HG03045 (cell line): ENCODE measurements at regions not wholly inside any gene's neighbourhood (a gene's known extent, or its start where the extent isn't known, plus 50 kb on each side); places are given as distances from the start of the nearest gene placed in this dataset.
A peak's percentile ranks its signal among the peaks of the same experiment; 100 is the strongest.
"Not testable (repeated sequence)": the region's sequence is repeated elsewhere in the genome, so short reads cannot be mapped to it uniquely, and the experiment has no call there.

ENCODE experiments used
- ATAC-seq: cut with Tn5 transposase; IDR thresholded peaks from one replicate; pipeline ENCODE4 v1.9.1; 2021; ENCODE audit warnings: mild to moderate bottlenecking, moderate library complexity; ENCODE audit not compliant: unreplicated experiment

DNA sequence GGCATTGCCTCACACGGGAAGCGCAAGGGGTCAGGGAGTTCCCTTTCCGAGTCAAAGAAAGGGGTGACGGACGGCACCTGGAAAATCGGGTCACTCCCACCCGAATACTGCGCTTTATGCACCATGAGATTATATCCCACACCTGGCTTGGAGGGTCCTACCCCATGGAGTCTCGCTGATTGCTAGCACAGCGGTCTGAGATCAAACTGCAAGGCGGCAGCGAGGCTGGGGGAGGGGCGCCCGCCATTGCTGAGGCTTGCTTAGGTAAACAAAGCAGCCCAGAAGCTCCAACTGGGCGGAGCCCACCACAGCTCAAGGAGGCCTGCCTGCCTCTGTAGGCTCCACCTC is 145.1 kb upstream of the BCL6 start:
- ATAC-seq: not testable (repeated sequence)

GRCh38 chr3:187896646-187897045 is 151.4 kb upstream of the BCL6 start:
- ATAC-seq: no peak

DNA sequence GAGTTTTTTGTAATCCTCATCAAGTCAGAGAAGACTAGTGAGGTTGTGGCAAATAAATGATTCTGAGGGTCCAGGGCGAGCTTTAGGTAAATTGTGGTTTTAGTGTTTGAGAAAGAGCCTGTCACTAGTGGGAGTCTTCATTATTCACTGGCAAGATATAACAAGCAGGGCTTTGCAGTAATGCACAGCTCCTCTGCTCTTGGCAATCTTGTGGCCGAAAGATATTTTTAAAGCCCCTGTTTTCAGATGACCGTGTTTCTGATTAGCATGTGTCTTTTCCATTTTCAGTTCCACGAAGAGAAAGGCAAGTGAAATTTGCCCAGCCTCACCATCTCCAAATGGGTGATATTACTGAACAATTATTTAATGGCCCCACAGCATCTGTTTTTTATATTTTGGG is 154.0 kb upstream of the BCL6 start:
- ATAC-seq: no peak

DNA sequence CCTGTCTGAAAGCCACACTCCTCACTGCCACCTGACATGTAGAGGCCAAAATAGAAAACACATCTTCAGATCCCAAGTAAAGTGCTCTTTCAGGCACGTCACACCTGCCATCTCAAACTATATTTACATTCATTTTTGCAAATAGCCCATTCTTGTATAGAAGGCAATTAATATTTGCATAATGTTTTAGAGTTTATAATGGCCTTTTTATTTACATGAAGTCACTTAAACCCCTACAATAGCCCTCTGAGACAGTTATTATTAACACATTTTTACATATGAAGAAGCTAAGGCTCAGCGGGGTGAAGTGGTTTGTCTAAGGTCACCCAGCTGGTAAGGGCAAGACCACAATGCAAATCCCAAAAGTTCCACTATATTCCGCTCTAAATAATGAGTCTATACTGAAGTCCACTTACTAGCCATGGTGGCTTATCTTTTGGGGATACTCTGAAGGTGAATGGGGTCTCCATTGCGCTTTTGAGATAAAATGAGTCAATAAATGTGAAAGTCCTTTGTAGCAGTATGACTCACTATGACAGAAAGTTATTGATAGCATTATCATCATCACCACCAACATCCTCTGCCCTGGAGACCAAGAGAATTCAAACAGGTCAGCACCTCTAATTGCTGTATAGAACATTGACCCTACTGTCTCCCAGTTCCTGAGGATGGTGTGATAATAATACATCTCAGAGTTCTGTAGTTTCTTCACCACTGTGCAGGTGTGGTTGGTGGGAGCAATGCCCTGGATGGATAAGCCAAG is 155.9 kb upstream of the BCL6 start:
- ATAC-seq: no peak

DNA sequence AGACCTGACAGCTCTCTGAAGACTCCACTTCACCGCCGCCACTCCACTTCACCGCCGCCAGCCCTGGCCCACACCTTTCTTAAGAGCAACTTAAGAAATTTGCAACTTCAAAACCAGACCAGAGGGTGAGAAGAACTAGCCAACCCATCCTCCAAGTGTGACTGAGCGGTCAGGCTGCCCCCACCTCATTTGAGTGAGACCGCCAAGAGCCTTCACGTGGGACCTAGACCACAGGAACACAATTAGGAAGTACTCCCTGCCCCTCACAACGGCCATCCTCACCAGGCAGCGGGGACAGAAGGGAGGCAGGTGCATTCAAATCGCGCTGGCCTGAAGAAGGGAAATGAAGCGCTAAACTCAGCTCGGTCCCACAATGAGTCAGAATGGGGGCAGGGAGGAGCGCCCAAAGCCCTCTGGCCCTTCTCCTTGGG is 156.8 kb upstream of the BCL6 start:
- no peak for ATAC-seq

- ATAC-seq: no peak
These were observed 157.7 kb upstream of the BCL6 start for GRCh38 chr3:187902936-187903335.

- ATAC-seq: no peak
These were observed 158.4 kb upstream of the BCL6 start for GRCh38 chr3:187903697-187904096.

DNA sequence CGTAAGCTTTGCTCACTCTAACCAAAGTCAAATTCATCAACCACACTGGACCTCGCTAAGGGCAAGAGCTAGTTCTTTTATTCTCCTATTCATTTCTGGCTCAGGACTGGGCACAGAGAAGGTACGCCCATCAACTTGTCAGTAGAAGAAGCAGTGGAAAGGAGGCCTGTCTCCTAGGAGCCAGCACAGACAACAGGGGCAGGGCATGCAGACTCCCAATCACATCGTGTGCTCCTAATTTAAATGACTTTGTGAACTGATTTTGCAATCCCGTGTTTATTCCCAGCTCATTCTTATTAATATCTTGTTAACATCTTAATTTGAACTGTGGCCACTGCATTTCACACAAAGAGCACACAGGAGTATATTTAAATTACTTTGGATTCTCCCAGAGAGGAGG is 161.1 kb upstream of the BCL6 start:
- no peak for ATAC-seq

DNA sequence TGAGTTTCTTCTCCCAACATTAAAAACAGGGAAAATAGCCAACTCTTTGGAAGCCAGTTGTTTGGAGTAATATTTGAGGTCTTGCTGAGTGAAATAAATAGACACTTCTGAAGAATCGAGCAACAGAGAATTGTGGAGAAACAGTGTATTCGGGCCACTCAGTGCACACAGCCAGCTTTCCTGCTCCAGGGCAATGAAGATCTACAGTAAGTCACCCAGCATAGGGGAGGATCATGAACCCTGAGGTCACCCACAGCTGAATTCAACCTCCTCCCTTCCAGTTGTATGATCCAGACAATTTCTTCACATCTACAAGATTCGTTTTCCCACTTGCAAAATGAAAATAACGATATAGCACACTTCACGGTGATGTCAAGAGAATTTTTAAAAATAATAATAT is 161.7 kb upstream of the BCL6 start:
- ATAC-seq: no peak

- no peak for ATAC-seq
These were observed 164.6 kb upstream of the BCL6 start for GRCh38 chr3:187909866-187910265.

DNA sequence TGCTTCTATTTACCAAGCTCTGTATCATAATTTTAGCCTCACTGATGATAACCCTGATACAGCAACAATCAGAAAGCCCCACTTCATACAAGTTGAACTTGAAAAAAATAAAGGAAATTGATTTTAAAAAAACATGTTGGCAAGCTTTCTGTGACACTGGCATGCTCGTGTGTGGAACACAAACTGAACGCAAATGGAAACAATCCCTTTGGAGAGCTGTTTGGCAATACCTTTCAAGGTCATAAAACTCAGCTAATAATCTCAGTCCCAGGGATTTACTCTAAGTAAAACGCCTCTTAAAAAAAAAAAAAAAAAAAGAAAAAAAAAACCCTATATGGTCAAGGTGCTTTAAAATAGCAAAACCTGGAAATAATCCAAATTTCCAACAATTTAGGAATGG is 166.7 kb upstream of the BCL6 start:
- no peak for ATAC-seq

- no peak for ATAC-seq
These were observed 168.4 kb upstream of the BCL6 start for GRCh38 chr3:187913617-187914033.

DNA sequence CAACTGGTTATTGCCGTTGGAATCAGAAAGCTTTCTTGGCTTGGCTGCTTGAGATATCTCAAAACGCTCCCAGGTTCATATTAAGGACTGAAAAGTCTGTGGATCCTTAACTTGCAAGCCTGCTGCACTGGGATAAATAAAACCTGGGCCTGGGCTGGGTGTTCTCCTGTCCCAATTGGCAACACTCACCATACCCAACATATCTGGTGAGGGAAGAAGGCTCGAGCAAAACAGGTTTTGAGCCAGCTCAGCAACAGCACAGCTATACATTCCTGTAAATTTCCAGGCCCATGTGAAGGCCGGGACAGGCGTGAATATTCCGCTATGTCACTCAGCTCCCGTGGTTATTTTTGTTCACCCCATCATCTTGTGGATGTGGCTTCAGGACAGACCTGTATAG is 169.0 kb upstream of the BCL6 start:
- no peak for ATAC-seq

DNA sequence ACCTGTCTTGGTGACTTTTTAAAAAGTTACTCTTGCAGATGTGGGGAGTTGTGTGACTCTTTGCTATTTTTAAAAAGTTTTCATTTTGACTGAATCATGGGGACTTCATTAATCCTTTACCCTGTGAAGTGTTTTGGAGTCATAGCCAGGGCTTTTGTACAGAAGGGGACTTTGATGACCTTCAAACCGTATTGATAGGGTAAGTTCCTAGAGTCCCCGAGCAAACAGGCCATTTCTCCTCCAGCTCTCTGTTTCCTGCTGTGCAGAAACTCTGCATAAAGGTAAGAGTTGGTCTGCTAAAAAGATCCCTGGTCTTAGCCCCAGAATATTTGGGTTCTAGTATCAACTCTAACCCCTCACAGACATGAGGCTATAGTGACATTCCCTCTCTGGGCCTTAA is 170.8 kb upstream of the BCL6 start:
- no peak for ATAC-seq

GRCh38 chr3:187918081-187918644 is 172.9 kb upstream of the BCL6 start:
- ATAC-seq: no peak

DNA sequence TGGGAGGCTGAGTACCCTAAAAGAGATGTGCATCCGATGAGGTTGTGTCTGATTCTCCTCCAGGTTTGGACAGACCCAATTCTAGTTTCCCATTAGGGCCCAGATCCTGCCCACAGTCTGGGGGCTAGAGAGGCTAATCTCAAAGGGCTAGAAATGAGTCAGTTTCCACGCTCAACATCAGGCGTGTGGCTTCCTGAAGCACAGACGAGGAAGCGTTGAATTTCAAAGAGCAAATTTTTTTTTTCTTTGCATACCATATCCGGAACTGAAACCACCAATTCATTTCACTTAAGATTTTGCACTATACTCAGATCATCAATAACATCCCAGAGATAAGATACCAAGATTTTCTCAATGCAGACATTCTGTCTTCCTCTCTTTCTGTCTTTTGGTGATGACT is 173.8 kb upstream of the BCL6 start:
- ATAC-seq: peak; percentile 82

GRCh38 chr3:187919544-187919943 is 174.3 kb upstream of the BCL6 start:
- peak; percentile 26 for ATAC-seq

DNA sequence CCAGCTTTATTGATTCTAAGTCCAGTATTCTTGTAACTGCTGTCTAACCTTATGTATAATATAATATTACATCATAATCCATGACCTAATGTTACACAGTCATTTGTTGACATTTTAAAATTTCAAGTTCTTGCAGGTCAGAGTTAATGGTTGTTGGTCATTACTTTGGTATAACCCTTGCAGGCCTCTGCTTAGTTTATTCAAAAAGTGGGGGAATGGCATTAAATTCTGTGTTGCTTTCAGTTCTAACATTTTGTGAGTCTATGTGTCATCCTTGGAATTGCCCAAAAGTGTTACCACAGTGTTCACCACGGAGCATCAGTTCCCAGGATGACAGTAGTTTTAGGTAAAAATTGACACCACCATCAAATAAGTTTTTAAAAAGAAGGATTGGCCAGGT is 174.8 kb upstream of the BCL6 start:
- no peak for ATAC-seq

GRCh38 chr3:187920913-187921312 is 175.6 kb upstream of the BCL6 start:
- ATAC-seq: no peak

DNA sequence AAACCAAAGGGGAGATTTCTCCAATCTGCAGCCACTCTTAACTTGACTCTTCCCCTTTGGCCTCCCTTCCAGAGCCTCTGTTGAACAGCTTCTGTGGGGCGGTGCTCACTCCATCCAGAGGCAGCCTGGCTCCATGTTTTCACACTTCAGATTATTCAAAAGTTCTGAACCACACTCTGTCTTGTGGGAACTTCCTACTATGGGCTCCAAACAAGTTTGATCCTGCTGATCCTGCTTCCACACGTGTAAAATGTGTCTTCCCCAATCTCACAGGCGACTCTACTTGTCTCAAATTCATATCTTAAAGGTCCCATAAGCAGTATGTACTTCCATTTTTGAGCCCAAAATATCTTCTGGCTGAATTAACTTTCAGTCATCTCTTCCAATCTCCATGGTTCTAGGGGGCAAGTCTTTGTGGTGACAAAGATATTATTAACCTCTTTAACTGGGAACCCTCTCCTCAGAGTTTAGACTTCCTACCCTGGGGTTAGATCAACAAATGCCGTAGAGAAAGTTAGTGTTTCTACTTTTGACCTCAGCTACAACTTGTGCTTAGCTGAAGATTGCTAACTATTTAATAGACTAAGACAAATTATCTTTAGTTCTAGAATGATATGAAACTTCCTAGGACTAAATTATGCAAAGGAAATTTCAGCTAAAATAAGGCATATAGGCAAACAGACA is 176.3 kb upstream of the BCL6 start:
- ATAC-seq: no peak

DNA sequence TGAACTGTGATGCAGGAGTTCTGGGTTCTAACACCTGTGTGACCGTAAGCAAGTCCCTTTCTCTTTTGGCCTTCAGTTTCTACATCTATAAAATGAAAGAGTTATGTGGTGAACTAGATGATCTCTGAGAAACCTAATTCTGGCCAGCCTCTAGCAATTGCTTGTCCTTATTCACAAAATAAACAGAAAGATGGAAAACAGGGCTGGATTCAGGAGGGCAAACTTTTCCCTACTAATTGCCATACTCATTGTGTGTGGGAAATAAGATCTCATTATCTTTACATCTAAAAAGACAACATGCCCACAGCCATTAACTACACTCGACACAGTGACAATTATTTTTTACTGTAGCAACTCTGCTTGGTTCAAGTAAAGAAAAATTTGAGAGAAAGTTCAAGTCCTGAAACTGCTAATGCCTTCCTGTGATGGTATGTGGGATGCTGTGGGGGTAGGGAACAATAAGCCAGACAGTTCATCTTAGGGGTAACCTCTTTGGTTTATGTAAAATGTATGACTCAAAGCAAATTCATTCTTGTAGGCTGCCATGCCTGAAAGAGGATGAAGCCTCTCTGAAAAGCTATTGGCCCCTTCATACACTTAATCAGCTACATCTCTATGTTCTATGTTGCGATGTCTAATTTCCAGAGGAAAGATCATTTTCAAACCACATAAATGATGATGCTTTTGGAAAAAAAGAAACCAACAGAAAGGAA is 177.6 kb upstream of the BCL6 start:
- no peak for ATAC-seq

- ATAC-seq: no peak
These were observed 179.4 kb upstream of the BCL6 start for GRCh38 chr3:187924651-187925050.
